Stimulated activated naive CD8-positive, alpha-beta T cell treated with anti-CD3 and anti-CD28 coated beads, Interleukin-15, amount 100 ng/mL, for 72 hours (primary cell): ENCODE measurements at regions not wholly inside any gene's neighbourhood (a gene's known extent, or its start where the extent isn't known, plus 50 kb on each side); places are given as distances from the start of the nearest gene placed in this dataset.

ENCODE experiments used
- ATAC-seq: fragments of 150-1000 bp; cut with Tn5 transposase; 2 replicates; pipeline ENCODE4 v1.10.0; 2021; ENCODE audit warnings: mild to moderate bottlenecking, moderate library complexity
- DNase-seq, 2 donors: peaks; one replicate each; pipeline ENCODE4 v3.0.0; 2021 to 2022
- H3K27ac Mint-ChIP-seq, 2 donors: one replicate each; pipeline ENCODE4 v1.8.0; 2022; ENCODE audit warnings: mild to moderate bottlenecking in 2 of 2, mixed read lengths in 2 of 2, moderate library complexity in 2 of 2
- H3K27me3 Mint-ChIP-seq: one replicate; pipeline ENCODE4 v1.8.0; 2022; ENCODE audit warnings: mixed read lengths
- H3K4me1 Mint-ChIP-seq: one replicate; pipeline ENCODE4 v1.8.0; 2022; ENCODE audit warnings: mild to moderate bottlenecking, mixed read lengths
- H3K4me3 Mint-ChIP-seq, 2 donors: one replicate each; pipeline ENCODE4 v1.8.0; 2022; ENCODE audit warnings: mild to moderate bottlenecking in 2 of 2, mixed read lengths in 2 of 2, moderate library complexity in 1 of 2
- H3K9me3 Mint-ChIP-seq, 2 donors: one replicate each; pipeline ENCODE4 v1.8.0; 2022; ENCODE audit warnings: mixed read lengths in 2 of 2

GRCh38 chr12:114888928-114889584 lies 205.1 kb upstream of the TBX3 start:
- Mint-ChIP-seq H3K9me3 (peaks cover 0 to 5% of the 10 kb centered on the region in 2 donors), H3K4me3 (no peak overlapping the region), H3K4me1 (no peaks in the 10 kb centered on the region), H3K27ac (no peak overlapping the region), H3K27me3 (peaks cover 8% of the 10 kb centered on the region)
- DNase-seq: no peak
- ATAC-seq: no peak

DNA sequence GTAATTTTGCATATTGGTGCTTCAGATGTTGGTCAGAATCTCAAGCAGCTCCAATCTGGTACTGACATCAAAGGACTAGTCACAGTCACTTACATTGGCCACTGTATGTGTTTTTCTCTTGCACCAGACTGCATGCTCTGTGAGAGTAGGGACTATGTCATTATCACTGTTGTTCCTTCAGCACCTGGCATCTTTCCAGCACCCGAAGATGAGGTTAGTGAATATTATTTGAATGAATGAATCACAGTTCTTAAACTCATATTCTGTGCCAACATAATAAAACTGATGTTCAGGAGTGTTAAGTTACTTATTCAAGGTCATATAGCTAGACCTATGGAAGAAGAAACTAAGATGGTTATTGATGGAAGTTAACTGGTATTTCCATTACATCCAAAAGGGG lies 204.5 kb upstream of the TBX3 start:
- Mint-ChIP-seq H3K27me3 (peaks cover 8% of the 10 kb centered on the region), H3K9me3 (peaks cover 0 to 5% of the 10 kb centered on the region in 2 donors), H3K4me3 (no peak overlapping the region), H3K27ac (no peak overlapping the region), H3K4me1 (no peaks in the 10 kb centered on the region)
- no peak for ATAC-seq
- DNase-seq: no peak

DNA sequence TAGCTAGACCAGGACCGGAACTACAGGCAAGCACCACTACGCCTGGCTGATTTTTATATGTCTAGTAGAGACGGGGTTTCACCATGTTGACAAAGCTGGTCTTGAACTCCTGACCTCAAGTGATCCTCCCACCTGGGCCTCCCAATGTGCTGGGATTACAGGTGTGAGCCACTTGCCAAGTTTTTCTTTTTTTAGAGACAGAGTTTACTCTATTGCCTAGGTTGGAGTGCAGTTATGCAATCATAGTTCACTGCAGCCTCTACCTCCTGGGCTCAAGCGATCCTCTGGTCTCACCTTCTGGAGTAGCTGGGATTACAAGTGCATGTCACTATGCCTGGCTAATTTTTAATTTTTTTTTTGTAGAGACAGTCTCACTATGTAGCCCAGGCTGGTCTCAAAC lies 201.5 kb upstream of the TBX3 start:
- no peak for DNase-seq
- Mint-ChIP-seq H3K27ac (no peak overlapping the region), H3K4me3 (no peak overlapping the region), H3K27me3 (no peaks in the 10 kb centered on the region), H3K4me1 (no peaks in the 10 kb centered on the region), H3K9me3 (peaks cover 0 to 6% of the 10 kb centered on the region in 2 donors)
- ATAC-seq: no peak

DNA sequence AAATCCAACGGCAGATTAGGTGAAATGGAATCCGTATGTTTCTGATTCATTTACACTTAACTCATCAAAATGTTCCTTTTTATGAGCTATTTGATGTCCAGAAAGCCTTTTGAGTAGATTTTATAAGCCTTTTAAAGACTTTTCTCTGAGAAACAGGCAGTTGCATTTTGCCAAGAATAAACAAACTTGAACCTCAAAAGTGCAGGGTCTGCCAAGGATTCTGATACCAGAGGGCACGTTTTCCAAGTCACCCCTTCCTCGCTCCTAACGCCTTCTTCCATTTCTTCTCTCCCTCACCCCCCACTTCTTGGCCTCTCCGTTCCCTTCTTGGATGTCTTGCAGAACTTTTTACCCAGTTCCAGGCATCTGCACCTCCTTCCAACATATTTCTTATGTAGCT lies 200.6 kb upstream of the TBX3 start:
- no peaks in the 10 kb centered on the region for H3K4me1 Mint-ChIP-seq
- no peak overlapping the region for H3K4me3 Mint-ChIP-seq
- no peaks in the 10 kb centered on the region for H3K27me3 Mint-ChIP-seq
- peaks cover 0 to 6% of the 10 kb centered on the region in 2 donors for H3K9me3 Mint-ChIP-seq
- no peak for ATAC-seq
- no peak for DNase-seq
- no peak overlapping the region for H3K27ac Mint-ChIP-seq

DNA sequence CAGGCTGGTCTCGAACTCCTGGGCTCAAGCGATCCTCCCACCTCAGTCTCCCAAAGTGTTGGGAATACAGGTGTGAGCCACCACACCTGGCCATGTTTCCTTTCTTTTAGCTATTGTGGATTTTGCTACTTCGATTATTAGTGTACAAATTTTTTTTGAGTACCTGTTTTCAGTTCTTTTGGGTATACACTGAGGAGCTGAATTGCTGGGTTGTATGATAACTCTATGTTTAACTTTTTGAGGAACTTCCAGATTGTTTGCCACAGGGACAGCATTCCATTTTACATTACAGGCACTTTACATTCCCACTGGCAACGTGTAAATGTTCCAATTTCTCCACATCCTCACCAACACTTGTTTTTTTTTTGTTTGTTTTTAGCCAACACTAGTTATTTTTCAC lies 198.1 kb upstream of the TBX3 start:
- Mint-ChIP-seq H3K27me3 (no peaks in the 10 kb centered on the region), H3K4me1 (no peaks in the 10 kb centered on the region), H3K9me3 (peaks cover 0 to 6% of the 10 kb centered on the region in 2 donors), H3K27ac (no peak overlapping the region), H3K4me3 (no peak overlapping the region)
- DNase-seq (no peak), ATAC-seq (no peak)

DNA sequence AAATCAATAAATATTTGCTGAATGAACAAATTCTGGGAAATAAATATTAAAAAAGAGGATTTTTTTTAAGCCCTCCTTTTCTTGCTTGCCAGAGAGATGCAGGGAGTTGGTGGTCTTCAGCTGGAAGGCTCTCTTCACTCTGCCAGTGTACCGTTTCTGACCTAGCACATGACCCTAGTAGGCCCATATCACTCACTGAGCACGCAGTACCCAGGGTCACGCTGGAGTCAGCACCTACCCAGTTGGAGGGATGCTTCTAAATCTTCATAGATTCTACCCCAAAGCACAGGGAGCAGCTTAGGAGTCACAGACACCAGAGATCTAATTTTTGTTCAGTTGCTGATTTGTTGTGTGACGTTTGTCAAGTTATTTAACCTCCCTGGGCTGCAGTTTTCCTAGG lies 195.4 kb upstream of the TBX3 start:
- peaks cover 0 to 11% of the 10 kb centered on the region in 2 donors for H3K9me3 Mint-ChIP-seq
- H3K27me3 Mint-ChIP-seq: no peaks in the 10 kb centered on the region
- H3K27ac Mint-ChIP-seq: no peak overlapping the region
- no peak overlapping the region for H3K4me3 Mint-ChIP-seq
- no peak for DNase-seq
- ATAC-seq: no peak
- no peaks in the 10 kb centered on the region for H3K4me1 Mint-ChIP-seq

- Mint-ChIP-seq H3K9me3 (peaks cover 0 to 11% of the 10 kb centered on the region in 2 donors), H3K4me1 (no peaks in the 10 kb centered on the region), H3K4me3 (no peak overlapping the region), H3K27ac (no peak overlapping the region), H3K27me3 (no peaks in the 10 kb centered on the region)
- ATAC-seq: no peak
- DNase-seq: no peak
Measured at GRCh38 chr12:114878781-114879180, 194.8 kb upstream of the TBX3 start.

- DNase-seq (no peak), ATAC-seq (no peak)
- Mint-ChIP-seq H3K9me3 (peaks cover 0 to 5% of the 10 kb centered on the region in 2 donors), H3K4me3 (no peak overlapping the region), H3K27ac (no peak overlapping the region), H3K27me3 (no peaks in the 10 kb centered on the region), H3K4me1 (no peaks in the 10 kb centered on the region)
Measured at GRCh38 chr12:114876968-114877680, 193.1 kb upstream of the TBX3 start.

GRCh38 chr12:114875313-114875712 lies 191.3 kb upstream of the TBX3 start:
- Mint-ChIP-seq H3K4me3 (no peak overlapping the region), H3K27me3 (no peaks in the 10 kb centered on the region), H3K9me3 (peaks cover 5% of the 10 kb centered on the region in 2 donors), H3K4me1 (no peaks in the 10 kb centered on the region), H3K27ac (no peak overlapping the region)
- ATAC-seq (no peak), DNase-seq (no peak)

DNA sequence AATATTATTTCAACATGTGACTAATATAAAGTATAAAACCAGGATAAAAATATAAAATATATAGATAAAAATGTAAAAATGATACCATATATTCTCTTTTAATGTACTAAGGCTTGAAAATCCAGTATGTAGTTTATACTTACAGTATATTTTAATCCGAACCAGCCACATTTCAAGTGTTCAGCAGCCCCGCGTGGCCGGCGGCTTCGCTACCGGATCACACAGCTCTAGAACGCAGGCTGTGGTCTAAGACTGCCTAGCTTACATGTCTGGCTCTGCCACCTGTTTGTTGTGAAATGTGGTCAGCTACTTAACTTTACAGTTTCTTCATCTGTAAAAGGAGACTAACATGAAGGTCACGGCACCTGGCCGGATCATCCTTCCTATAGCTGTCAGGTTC lies 189.7 kb upstream of the TBX3 start:
- Mint-ChIP-seq H3K27me3 (no peaks in the 10 kb centered on the region), H3K9me3 (peaks cover 5% of the 10 kb centered on the region in 2 donors), H3K4me1 (no peaks in the 10 kb centered on the region), H3K4me3 (no peak overlapping the region), H3K27ac (no peak overlapping the region)
- ATAC-seq (no peak), DNase-seq (no peak)

DNA sequence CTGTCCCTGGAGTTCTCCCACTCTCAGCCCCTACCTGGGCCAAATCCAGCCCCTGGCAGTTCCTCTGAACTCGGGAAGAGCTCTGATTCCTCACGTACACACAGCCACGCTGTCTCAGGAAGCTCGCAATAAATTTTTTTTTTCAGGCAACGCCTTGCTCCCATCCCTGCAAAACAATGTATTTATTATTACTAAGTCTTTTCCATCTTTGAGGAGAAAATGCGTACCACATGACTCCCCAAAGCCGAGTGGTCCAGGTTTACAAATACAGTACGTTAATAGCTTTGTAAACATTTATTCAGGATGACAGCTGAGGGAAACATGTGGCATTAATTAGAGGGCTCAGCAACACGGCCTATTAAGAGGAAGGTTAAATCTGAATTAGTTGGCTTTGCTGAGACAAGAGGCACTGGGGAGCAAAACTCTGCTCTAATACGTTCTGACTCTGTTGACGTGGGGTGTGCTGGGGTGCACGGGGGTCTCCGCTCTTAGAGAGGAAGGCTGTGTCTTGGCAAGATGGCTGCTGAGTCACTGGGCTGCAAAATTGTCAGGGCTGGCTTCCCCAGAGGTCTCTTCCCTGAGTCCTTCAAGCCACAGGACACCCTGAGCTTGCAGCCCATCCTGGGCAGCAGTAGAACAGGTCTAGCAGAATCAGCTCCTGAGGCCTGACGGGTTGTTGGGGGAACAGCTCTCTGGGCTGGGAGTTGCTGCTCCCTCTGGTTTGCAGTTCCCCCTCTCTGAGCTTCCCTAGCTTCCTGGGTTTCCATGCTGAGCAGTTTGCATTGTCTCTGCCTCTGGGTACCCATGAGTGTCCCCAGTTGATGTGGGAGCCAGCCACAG lies 185.2 kb upstream of the TBX3 start:
- no peak for DNase-seq
- Mint-ChIP-seq H3K4me3 (no peak overlapping the region), H3K4me1 (no peaks in the 10 kb centered on the region), H3K9me3 (peaks cover 9 to 13% of the 10 kb centered on the region in 2 donors), H3K27ac (no peak overlapping the region), H3K27me3 (no peaks in the 10 kb centered on the region)
- ATAC-seq: no peak

GRCh38 chr12:114866331-114866730 lies 182.4 kb upstream of the TBX3 start:
- H3K27ac Mint-ChIP-seq: peak overlapping the region in 1 of 2 donors; percentile 19
- H3K4me1 Mint-ChIP-seq: no peaks in the 10 kb centered on the region
- no peaks in the 10 kb centered on the region for H3K27me3 Mint-ChIP-seq
- DNase-seq (no peak), ATAC-seq (no peak)
- peaks cover 9 to 13% of the 10 kb centered on the region in 2 donors for H3K9me3 Mint-ChIP-seq
- no peak overlapping the region for H3K4me3 Mint-ChIP-seq

DNA sequence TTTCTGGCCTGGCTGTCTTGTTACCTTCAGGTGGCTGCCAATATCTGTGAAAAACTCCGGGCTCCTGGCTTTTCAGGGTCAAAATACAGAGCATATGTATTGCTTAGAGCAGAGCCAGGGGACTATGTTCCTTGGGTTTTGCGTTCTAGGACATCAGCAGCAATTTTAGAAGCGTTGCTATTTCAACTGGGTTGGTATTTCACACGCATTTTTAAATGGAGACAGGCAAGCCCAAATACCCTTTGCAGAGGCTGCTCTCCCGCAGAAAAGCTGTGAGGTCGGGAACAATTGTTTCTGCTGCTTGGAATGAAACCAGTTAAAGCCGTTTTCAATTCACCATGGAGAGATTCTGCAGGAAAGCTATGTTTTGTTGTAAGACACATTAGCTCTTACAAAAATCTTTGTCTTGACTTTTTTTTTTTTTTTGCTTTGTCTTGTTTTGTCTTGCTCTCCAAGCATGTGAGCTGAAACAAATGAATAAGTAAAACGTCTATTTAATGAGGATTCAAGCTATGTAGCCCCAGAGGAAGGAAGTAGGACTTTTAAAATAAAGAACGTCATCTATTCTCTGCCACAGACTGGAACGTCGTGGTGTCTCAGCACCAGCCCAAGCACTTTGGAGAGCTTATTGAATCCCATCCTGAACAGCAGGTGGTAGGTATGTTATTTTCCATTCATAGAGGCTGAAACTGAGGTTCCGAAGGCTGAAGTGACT lies 181.0 kb upstream of the TBX3 start:
- Mint-ChIP-seq H3K9me3 (peaks cover 8 to 9% of the 10 kb centered on the region in 2 donors), H3K27ac (peak overlapping the region in 1 of 2 donors; percentile 44), H3K27me3 (no peaks in the 10 kb centered on the region), H3K4me3 (no peak overlapping the region), H3K4me1 (no peaks in the 10 kb centered on the region)
- ATAC-seq: no peak
- DNase-seq: no peak

GRCh38 chr12:114863911-114864310 lies 179.9 kb upstream of the TBX3 start:
- peaks cover 8 to 9% of the 10 kb centered on the region in 2 donors for H3K9me3 Mint-ChIP-seq
- ATAC-seq: no peak
- no peak overlapping the region for H3K27ac Mint-ChIP-seq
- H3K27me3 Mint-ChIP-seq: no peaks in the 10 kb centered on the region
- DNase-seq: no peak
- no peaks in the 10 kb centered on the region for H3K4me1 Mint-ChIP-seq
- H3K4me3 Mint-ChIP-seq: no peak overlapping the region

DNA sequence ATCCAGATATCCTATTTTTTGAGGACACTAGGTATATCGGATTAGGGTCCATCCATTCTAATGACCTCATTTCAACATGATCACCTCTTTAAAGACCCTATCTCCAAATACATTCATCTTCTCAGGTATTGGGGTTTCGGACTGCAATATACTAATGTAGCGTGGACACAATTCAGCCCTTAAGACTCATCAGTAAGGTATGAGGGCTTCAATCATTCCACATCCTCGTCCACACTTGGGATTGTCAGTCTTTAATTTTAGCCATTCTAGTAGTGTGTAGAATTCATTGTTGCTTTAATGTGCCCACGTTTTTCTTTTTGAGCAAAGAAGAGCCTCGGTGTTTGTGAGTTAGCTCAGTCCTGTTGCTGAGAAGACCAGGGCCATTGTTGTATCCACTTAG lies 177.0 kb upstream of the TBX3 start:
- DNase-seq (no peak), ATAC-seq (no peak)
- Mint-ChIP-seq H3K27me3 (no peaks in the 10 kb centered on the region), H3K4me1 (no peaks in the 10 kb centered on the region), H3K27ac (no peak overlapping the region), H3K4me3 (no peak overlapping the region), H3K9me3 (peaks cover 5 to 6% of the 10 kb centered on the region in 2 donors)
